H9 (cell line): ENCODE measurements at regions not wholly inside any gene's neighbourhood (a gene's known extent, or its start where the extent isn't known, plus 50 kb on each side); places are given as distances from the start of the nearest gene placed in this dataset.

Experiments used
- DNase-seq: peaks from one replicate; pipeline ENCODE4 v3.0.0-alpha.2; 2017
- H2AFZ ChIP-seq: one replicate; pipeline ENCODE4 v1.6.1; 2013; ENCODE audit warnings: mild to moderate bottlenecking, low read length, control low read depth, moderate library complexity
- H2AK5ac ChIP-seq: 2 replicates; pipeline ENCODE4 v1.6.1; 2013; ENCODE audit warnings: low read length, control low read depth, mixed read lengths; ENCODE audit not compliant: insufficient read length
- H2BK120ac ChIP-seq: one replicate; pipeline ENCODE4 v1.6.1; 2013; ENCODE audit warnings: low read depth, mild to moderate bottlenecking, low read length, control low read depth, inconsistent platforms; ENCODE audit not compliant: poor library complexity, severe bottlenecking
- H2BK12ac ChIP-seq: 2 replicates; pipeline ENCODE4 v1.6.1; 2013; ENCODE audit warnings: low read length, control low read depth, mixed read lengths, low read depth; ENCODE audit not compliant: insufficient read length
- H2BK15ac ChIP-seq: 2 replicates; pipeline ENCODE4 v1.6.1; 2013; ENCODE audit warnings: low read depth, low read length, control low read depth
- H2BK20ac ChIP-seq: one replicate; pipeline ENCODE4 v1.6.1; 2013; ENCODE audit warnings: low read depth, mild to moderate bottlenecking, low read length, control low read depth, inconsistent platforms; ENCODE audit not compliant: poor library complexity, severe bottlenecking
- H2BK5ac ChIP-seq: 2 replicates; pipeline ENCODE4 v1.6.1; 2013; ENCODE audit warnings: low read length, control low read depth, mixed read lengths; ENCODE audit not compliant: insufficient read length
- H3K14ac ChIP-seq: 2 replicates; pipeline ENCODE4 v1.6.1; 2013; ENCODE audit warnings: low read length, control low read depth; ENCODE audit not compliant: insufficient read depth
- H3K18ac ChIP-seq: 2 replicates; pipeline ENCODE4 v1.6.1; 2013; ENCODE audit warnings: low read depth, mild to moderate bottlenecking, mixed read lengths, low read length, control low read depth; ENCODE audit not compliant: insufficient read length
- H3K23ac ChIP-seq: 2 replicates; pipeline ENCODE4 v1.6.1; 2013; ENCODE audit warnings: low read length, control low read depth, mixed read lengths, low read depth; ENCODE audit not compliant: insufficient read length
- H3K23me2 ChIP-seq: 2 replicates; pipeline ENCODE4 v1.6.1; 2013; ENCODE audit warnings: low read depth, mild to moderate bottlenecking, mixed read lengths, low read length, control low read depth; ENCODE audit not compliant: insufficient read length, poor library complexity, severe bottlenecking
- H3K27ac ChIP-seq: 2 replicates; pipeline ENCODE4 v1.5.1; 2013; ENCODE audit warnings: low read length, control low read depth, mixed read lengths, low read depth; ENCODE audit not compliant: insufficient read length
- H3K27me3 ChIP-seq: 2 replicates; pipeline ENCODE4 v1.6.1; 2013; ENCODE audit warnings: low read length, control low read depth, inconsistent platforms; ENCODE audit not compliant: insufficient read depth
- H3K4ac ChIP-seq: 2 replicates; pipeline ENCODE4 v1.6.1; 2013; ENCODE audit warnings: low read depth, mild to moderate bottlenecking, control low read depth, inconsistent platforms, low read length, moderate library complexity
- H3K4me1 ChIP-seq: 2 replicates; pipeline ENCODE4 v1.6.1; 2013; ENCODE audit warnings: low read length, control low read depth, inconsistent platforms; ENCODE audit not compliant: insufficient read depth
- H3K4me2 ChIP-seq: 2 replicates; pipeline ENCODE4 v1.6.1; 2013; ENCODE audit warnings: low read length, control low read depth, mixed read lengths; ENCODE audit not compliant: insufficient read length, insufficient read depth
- H3K56ac ChIP-seq: 2 replicates; pipeline ENCODE4 v1.6.1; 2013; ENCODE audit warnings: low read depth, mild to moderate bottlenecking, mixed read lengths, low read length, control low read depth; ENCODE audit not compliant: insufficient read length
- H3K79me1 ChIP-seq: 2 replicates; pipeline ENCODE4 v1.6.1; 2013; ENCODE audit warnings: low read depth, mild to moderate bottlenecking, moderate library complexity, low read length, control low read depth, inconsistent platforms; ENCODE audit not compliant: insufficient read depth, poor library complexity, severe bottlenecking
- H3K79me2 ChIP-seq: 2 replicates; pipeline ENCODE4 v1.6.1; 2013; ENCODE audit warnings: low read length, control low read depth, inconsistent platforms; ENCODE audit not compliant: insufficient read depth
- H3K9ac ChIP-seq: 2 replicates; pipeline ENCODE4 v1.6.1; 2013; ENCODE audit warnings: low read length, control low read depth, mixed read lengths; ENCODE audit not compliant: insufficient read length; ENCODE audit errors: extremely low read depth
- H3K9me3 ChIP-seq: one replicate; pipeline ENCODE4 v1.6.1; 2013; ENCODE audit warnings: low read depth, low read length, inconsistent platforms; ENCODE audit not compliant: control insufficient read depth
- H3T11ph ChIP-seq: one replicate; pipeline ENCODE4 v1.6.1; 2013; ENCODE audit warnings: mild to moderate bottlenecking, low read length, control low read depth, inconsistent platforms
- H4K20me1 ChIP-seq: one replicate; pipeline ENCODE4 v1.6.1; 2013; ENCODE audit not compliant: control insufficient read depth, insufficient read length, insufficient read depth
- H4K5ac ChIP-seq: 2 replicates; pipeline ENCODE4 v1.6.1; 2013; ENCODE audit warnings: low read depth, mild to moderate bottlenecking, mixed read lengths, low read length, control low read depth; ENCODE audit not compliant: insufficient read length
- H4K8ac ChIP-seq: replicated peaks from 2 replicates; pipeline ENCODE4 v1.6.1; 2013; ENCODE audit warnings: low read length, control low read depth, mixed read lengths, low read depth; ENCODE audit not compliant: insufficient read length
- H4K91ac ChIP-seq: 2 replicates; pipeline ENCODE4 v1.6.1; 2013; ENCODE audit warnings: low read depth, mild to moderate bottlenecking, moderate library complexity, mixed read lengths, low read length, control low read depth; ENCODE audit not compliant: insufficient read length
- H3K27ac Mint-ChIP-seq, 3 experiments: 2 replicates in 2 of 3; 3 replicates in 1 of 3; pipeline ENCODE4 v1.8.0; 2020 to 2021; ENCODE audit warnings: mixed read lengths in 3 of 3, mild to moderate bottlenecking in 1 of 3, moderate library complexity in 1 of 3
- H3K27me3 Mint-ChIP-seq: 2 replicates; pipeline ENCODE4 v1.8.0; 2021; ENCODE audit warnings: low read depth, mild to moderate bottlenecking, moderate library complexity, mixed read lengths
- H3K36me3 Mint-ChIP-seq, 3 experiments: 2 replicates in 2 of 3; 3 replicates in 1 of 3; pipeline ENCODE4 v1.8.0; 2020 to 2021; ENCODE audit warnings: low read depth in 3 of 3, mixed read lengths in 3 of 3; ENCODE audit not compliant: insufficient read depth in 1 of 3
- H3K4me1 Mint-ChIP-seq, 2 experiments: 2 replicates each; pipeline ENCODE4 v1.8.0; 2020; ENCODE audit warnings: mixed read lengths in 2 of 2
- H3K4me3 Mint-ChIP-seq, 2 experiments: 2 replicates in 1 of 2; 3 replicates in 1 of 2; pipeline ENCODE4 v1.8.0; 2020 to 2021; ENCODE audit warnings: mild to moderate bottlenecking in 2 of 2, mixed read lengths in 2 of 2, moderate library complexity in 1 of 2
- H3K9me3 Mint-ChIP-seq, 2 experiments: 2 replicates in 1 of 2; 3 replicates in 1 of 2; pipeline ENCODE4 v1.8.0; 2020; ENCODE audit warnings: mild to moderate bottlenecking in 2 of 2, mixed read lengths in 2 of 2, moderate library complexity in 1 of 2
- WGBS: extraction: QIAGEN DNeasy Blood & Tissue Kit; methylation state at CpG from one replicate; pipeline ENCODE4 v1.1.7; 2013; ENCODE audit warnings: missing lambda C conversion rate, low lambda C conversion rate, mixed read lengths; ENCODE audit not compliant: insufficient read length; ENCODE audit errors: extremely low coverage; 5-methylcytosine and 5-hydroxymethylcytosine counted together
- TF ChIP-seq, protein P1 (sequence below): fragments of 200-600 bp; sonication (generic); conservative IDR thresholded peaks from 3 replicates; pipeline ENCODE4 v1.8.0; 2021; ENCODE audit warnings: antibody characterized with exemption, mild to moderate bottlenecking

DNA sequence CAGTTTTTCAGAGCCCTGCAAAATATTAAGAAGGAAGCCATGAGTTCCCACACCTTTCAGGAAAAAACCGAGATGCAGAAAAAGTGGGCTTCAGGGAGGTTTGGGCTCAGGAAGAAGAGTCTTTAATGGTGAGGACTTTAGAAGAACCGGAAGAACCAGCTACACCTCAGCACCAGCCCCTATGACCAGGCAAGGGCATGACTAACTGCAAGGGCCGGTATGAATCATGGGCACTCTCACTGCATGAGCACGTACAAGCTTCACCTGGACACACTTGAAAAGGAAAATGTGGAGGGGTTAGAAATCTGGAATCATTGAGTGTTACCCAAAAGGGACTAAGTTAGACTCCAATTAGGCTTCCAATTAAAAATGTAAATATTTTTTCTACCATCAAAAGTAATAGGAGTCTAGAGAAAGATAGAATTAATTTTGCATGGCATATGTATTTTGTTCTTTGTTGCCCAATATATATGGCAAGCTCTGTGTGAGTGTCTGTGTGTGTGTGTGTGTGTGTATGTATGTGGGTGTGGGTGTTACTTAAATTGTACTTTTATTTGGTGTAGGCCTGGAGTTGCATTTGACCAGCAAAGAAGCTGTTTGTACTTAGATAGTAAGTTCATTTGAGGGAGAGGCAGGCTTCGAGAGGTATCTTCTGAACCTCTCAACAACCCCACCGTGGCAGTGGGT lies 66.5 kb upstream of the THUMPD2 start:
- Histone ChIP-seq H3T11ph (no peak overlapping the region), H3K4me2 (no peak overlapping the region), H2AK5ac (no peak overlapping the region), H4K8ac (no peak overlapping the region), H3K9me3 (no peaks in the 10 kb centered on the region), H4K91ac (no peak overlapping the region), H3K4ac (no peak overlapping the region), H2BK15ac (no peak overlapping the region), H3K14ac (no peak overlapping the region), H2AFZ (no peak overlapping the region), H2BK12ac (no peak overlapping the region), H2BK20ac (no peak overlapping the region), H3K4me1 (no peaks in the 10 kb centered on the region), H3K9ac (no peak overlapping the region), H4K20me1 (no peaks in the 10 kb centered on the region), H2BK5ac (no peak overlapping the region), H3K18ac (no peak overlapping the region), H4K5ac (no peak overlapping the region), H3K23ac (no peak overlapping the region), H3K27me3 (no peaks in the 10 kb centered on the region), H3K79me1 (no peaks in the 10 kb centered on the region), H3K79me2 (no peaks in the 10 kb centered on the region), H2BK120ac (no peak overlapping the region), H3K23me2 (no peaks in the 10 kb centered on the region), H3K27ac (no peak overlapping the region), H3K56ac (no peak overlapping the region)
- no peak overlapping the region for H3K27ac Mint-ChIP-seq
- H3K4me3 Mint-ChIP-seq = no peak overlapping the region
- DNase-seq = no peak
- H3K4me1 Mint-ChIP-seq = no peaks in the 10 kb centered on the region
- no CpG with 5 or more reads among the region's 6 CpGs for WGBS
- H3K27me3 Mint-ChIP-seq = no peaks in the 10 kb centered on the region
- TF ChIP-seq, protein P1, sequence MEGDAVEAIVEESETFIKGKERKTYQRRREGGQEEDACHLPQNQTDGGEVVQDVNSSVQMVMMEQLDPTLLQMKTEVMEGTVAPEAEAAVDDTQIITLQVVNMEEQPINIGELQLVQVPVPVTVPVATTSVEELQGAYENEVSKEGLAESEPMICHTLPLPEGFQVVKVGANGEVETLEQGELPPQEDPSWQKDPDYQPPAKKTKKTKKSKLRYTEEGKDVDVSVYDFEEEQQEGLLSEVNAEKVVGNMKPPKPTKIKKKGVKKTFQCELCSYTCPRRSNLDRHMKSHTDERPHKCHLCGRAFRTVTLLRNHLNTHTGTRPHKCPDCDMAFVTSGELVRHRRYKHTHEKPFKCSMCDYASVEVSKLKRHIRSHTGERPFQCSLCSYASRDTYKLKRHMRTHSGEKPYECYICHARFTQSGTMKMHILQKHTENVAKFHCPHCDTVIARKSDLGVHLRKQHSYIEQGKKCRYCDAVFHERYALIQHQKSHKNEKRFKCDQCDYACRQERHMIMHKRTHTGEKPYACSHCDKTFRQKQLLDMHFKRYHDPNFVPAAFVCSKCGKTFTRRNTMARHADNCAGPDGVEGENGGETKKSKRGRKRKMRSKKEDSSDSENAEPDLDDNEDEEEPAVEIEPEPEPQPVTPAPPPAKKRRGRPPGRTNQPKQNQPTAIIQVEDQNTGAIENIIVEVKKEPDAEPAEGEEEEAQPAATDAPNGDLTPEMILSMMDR = no peak
- H3K36me3 Mint-ChIP-seq = no peaks in the 10 kb centered on the region
- H3K9me3 Mint-ChIP-seq = peaks cover 0 to 4% of the 10 kb centered on the region in 2 experiments; a peak in 2 of 5 replicates
